ENCODE measurements at regions not wholly inside any gene's neighbourhood (a gene's known extent, or its start where the extent isn't known, plus 50 kb on each side); places are given as distances from the start of the nearest gene placed in this dataset.
"Not testable (repeated sequence)": the region's sequence is repeated elsewhere in the genome, so short reads cannot be mapped to it uniquely, and the experiment has no call there.

GRCh38 chr4:63063760-63064159, 1345.5 kb downstream of the TECRL start:
- no peak overlapping the region for H3K4me3 ChIP-seq (ENCODE audit: low read depth, low read length)
- DNase-seq (ENCODE audit: low read depth), result no peak
- TF ChIP-seq CTCF (IDR thresholded peaks at IDR 0.05; ENCODE audit: low read depth, low read length, missing control alignments), result no peak
- in situ Hi-C loops (cut with HindIII; ENCODE audit: low sequenced_read_pairs), result no loop called here

DNA sequence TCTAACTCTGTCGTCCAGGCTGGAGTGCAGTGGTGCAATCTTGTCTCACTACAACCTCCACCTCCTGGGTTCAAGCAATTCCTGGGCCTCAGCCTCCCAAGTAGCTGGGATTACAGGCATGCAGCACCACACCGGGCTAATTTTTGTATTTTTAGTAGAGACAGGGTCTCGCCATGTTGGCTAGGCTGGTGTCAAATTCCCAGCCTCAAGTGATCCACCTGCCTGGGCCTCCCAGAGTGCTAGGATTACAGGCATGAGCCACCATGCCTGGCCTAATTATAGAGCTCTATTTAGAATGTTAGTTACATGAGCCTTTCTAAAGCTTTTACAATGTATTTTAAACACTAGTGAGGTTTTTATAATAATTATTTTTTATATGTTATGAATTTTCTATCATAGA, 1346.4 kb downstream of the TECRL start:
- DNase-seq (ENCODE audit: low read depth); in situ Hi-C loops (cut with HindIII; ENCODE audit: low sequenced_read_pairs); H3K4me3 ChIP-seq (ENCODE audit: low read depth, low read length): not testable (repeated sequence)

- TF ChIP-seq CTCF (IDR thresholded peaks at IDR 0.05; ENCODE audit: low read depth, low read length, missing control alignments), result no peak
- in situ Hi-C loops (cut with HindIII; ENCODE audit: low sequenced_read_pairs), result no loop called here
Measured at GRCh38 chr4:63049726-63050125, 1359.5 kb downstream of the TECRL start.

DNA sequence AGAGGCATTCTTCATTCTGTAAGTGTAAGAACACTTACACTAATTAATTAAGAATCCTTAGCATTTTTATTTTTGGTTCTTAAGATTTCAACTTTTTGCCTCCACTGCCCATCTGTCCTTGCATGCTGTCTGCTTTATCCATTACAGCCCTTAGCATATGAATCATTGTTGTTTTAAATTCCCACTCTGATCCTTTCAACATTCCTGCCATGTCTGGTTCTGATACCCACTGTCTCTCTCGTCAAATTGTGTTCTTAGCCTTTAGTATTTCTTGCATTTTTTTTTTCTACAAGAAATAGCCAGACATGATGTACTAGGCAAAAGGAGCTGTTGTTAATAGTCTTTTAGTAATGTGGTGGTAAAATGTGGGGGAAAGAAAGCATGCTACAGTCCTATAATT, 1360.0 kb downstream of the TECRL start:
- no peak overlapping the region for H3K4me3 ChIP-seq (ENCODE audit: low read depth, low read length)
- no peak for TF ChIP-seq CTCF (IDR thresholded peaks at IDR 0.05; ENCODE audit: low read depth, low read length, missing control alignments)
- in situ Hi-C loops (cut with HindIII; ENCODE audit: low sequenced_read_pairs), result no loop called here
- DNase-seq (ENCODE audit: low read depth), result no peak

More at GRCh38 chr4:63049726-63050125, 1359.5 kb downstream of the TECRL start:
- no peak for DNase-seq (ENCODE audit: low read depth)
- no peak overlapping the region for H3K4me3 ChIP-seq (ENCODE audit: low read depth, low read length)

DNA sequence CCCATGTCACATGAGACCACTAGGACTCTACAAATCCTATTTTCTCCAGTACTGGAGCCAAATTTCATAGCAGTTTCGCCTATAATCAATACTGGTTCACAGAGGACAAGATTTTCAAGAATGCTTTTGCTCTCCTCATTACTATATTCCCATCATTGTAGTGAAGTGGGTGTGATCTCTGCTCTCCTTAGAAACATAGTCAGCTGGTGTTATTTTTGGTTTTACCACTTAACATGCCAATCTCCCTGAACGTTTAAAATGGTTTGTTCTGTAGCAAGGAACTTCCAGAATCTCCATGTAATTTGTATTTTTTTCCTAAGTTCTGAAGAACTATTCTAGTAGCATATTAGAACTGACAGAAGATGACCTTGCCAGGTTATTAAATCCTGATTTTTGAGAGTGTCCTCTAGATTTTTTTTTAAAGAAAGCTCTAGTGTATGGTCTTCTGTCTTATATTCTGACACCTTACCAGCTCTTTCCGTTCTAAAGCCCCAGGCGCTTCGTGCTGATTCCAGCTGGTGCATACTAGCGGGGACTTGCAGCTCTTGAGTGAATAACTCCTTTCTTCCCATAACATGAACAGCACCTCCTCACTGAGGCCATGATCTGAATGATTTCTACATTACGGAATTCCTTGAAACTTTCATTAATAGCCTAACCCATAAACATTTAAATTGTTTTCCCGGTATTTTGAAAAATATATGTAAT, 1372.9 kb downstream of the TECRL start:
- in situ Hi-C loops (cut with HindIII; ENCODE audit: low sequenced_read_pairs), result no loop called here
- no peak for TF ChIP-seq CTCF (IDR thresholded peaks at IDR 0.05; ENCODE audit: low read depth, low read length, missing control alignments)
- no peak overlapping the region for H3K4me3 ChIP-seq (ENCODE audit: low read depth, low read length)
- no peak for DNase-seq (ENCODE audit: low read depth)

GRCh38 chr4:63029380-63029779, 1379.9 kb downstream of the TECRL start:
- in situ Hi-C loops (cut with HindIII; ENCODE audit: low sequenced_read_pairs), result no loop called here
- no peak overlapping the region for H3K4me3 ChIP-seq (ENCODE audit: low read depth, low read length)
- no peak for DNase-seq (ENCODE audit: low read depth)
- TF ChIP-seq CTCF (IDR thresholded peaks at IDR 0.05; ENCODE audit: low read depth, low read length, missing control alignments), result no peak

- DNase-seq (ENCODE audit: low read depth), result no peak
- H3K4me3 ChIP-seq (ENCODE audit: low read depth, low read length), result no peak overlapping the region
- in situ Hi-C loops (cut with HindIII; ENCODE audit: low sequenced_read_pairs), result no loop called here
- TF ChIP-seq CTCF (IDR thresholded peaks at IDR 0.05; ENCODE audit: low read depth, low read length, missing control alignments), result no peak
Measured at GRCh38 chr4:63020661-63021060, 1388.6 kb downstream of the TECRL start.
